NCI-H526 (cell line): ENCODE measurements at regions not wholly inside any gene's neighbourhood (a gene's known extent, or its start where the extent isn't known, plus 50 kb on each side); places are given as distances from the start of the nearest gene placed in this dataset.

Source experiments
- DNase-seq, 2 experiments: peaks; one replicate each; lab custom pipeline; 2025; lab: John Stamatoyannopoulos, UW

GRCh38 chr2:18503376-18504228 lies 56.9 kb downstream of the RDH14 start:
- no peak for DNase-seq

DNA sequence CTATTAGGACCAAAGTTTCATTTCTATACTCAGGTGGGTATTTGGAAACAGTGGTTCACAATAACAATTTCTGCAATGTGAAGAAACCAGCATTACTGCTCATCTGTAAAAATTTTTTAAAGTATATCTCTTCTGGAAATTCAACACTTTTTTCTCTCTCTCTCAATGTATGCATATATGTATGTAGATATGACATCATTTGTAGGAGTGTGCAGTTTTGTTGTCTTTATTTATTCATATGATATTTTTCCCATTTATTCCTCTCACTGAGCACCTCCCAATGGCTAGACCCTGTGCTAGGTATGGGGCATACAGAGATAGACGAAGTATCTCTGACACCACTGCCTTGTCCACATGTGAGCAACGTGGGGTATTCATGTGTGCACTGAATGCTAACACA lies 58.3 kb downstream of the RDH14 start:
- DNase-seq, result no peak

DNA sequence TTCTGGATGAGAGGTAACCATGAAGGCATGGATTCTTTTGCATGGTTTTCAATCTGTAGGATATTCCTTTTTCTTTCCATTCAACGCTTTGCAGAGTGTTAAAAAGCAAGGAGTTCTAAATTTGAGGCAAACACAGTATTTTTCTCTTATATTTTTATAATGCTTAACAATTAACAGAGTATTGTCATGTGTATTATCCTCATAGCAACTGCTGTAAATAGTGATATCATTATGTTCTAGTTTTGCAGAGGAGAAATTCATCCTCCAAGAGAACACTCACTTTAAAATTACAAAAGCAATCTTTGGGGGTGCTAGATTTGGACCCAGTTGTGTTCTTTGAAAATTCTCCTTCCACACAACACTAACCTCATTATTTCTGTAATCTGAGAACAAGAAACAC lies 58.7 kb downstream of the RDH14 start:
- no peak for DNase-seq

- no peak for DNase-seq
These were observed 59.3 kb downstream of the RDH14 start for GRCh38 chr2:18501156-18501555.

GRCh38 chr2:18500333-18500732 lies 60.1 kb downstream of the RDH14 start:
- no peak for DNase-seq

- peak in 1 of 2 experiments; percentile 2 for DNase-seq
These were observed 61.9 kb downstream of the RDH14 start for GRCh38 chr2:18498531-18498930.

DNA sequence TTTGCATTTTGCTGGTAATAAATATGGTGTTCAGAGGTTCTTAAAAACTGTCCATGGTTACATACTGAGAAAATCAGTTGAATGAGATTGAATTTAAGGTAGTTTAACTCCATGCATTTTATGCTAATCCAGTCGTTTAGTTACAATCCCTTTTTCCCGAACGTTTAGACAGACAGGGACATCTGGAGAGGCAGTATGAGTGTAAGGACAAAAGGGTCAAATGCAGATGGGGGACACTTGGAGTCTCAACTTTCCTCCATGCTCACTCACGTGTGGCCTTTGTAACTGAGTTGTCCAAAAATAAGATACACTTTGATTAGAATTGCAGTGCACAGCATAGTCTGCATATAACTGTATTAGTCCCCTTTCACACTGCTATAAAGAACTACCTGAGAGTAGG lies 63.9 kb downstream of the RDH14 start:
- no peak for DNase-seq

- DNase-seq, result no peak
These were observed 65.4 kb downstream of the RDH14 start for GRCh38 chr2:18495058-18495457.

- no peak for DNase-seq
These were observed 67.7 kb downstream of the RDH14 start for GRCh38 chr2:18492721-18493120.

DNA sequence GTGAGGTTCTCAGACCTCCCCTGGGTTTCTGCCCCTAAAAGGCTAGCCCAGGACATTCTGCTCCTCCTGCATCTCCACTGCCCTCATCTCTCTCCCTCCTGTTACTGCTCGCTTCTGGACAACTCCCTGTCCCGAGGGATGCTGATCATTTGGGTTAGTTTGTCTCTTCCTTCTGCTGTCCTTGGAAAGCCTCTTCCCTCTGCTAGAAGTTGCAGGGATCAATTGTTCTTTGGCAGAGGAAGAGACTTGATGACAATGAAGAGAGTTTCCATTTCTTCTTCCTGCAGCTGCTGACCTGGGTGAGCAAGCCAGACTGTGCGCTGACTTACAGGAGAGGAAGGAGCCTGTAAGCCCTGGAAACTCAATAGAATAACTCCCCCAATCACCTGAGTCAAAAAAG lies 68.9 kb downstream of the RDH14 start:
- no peak for DNase-seq

GRCh38 chr2:18490901-18491300 lies 69.6 kb downstream of the RDH14 start:
- no peak for DNase-seq

DNA sequence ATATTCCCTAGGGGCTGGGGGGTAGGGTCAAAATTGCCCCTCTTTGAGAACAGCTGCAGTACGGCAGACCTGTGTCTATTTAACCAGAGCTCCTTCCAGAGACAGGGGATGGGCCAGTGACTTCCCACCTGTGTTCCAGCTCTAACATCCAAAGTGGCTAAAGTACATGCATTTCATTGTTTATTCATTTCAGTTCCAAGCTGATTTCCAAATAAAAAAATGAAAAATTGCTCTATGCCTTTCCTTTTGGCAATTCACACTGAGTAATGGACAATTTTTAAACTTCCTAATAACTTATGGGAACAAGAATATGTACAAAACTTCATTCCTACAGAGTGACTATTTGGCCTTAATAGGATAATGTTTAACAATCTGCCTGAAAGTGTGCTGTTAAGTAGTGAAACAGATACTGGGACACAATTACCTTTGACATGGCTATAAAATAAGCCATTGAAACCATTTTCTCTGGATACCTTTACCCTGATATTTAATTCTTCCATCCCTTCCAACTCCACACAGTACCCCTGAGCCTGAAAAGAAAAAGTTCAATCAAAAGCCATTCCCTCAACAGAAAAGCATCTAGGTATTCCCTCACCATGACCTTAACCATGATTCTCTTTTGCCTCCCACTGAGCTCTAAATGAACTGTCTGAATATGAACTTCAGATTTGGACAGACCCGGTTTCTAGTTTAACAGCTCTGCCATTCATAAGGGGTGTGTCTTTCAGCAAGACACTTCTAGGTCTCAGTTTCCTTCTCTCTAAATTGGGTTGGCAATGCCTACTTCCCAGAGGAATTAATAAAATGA lies 73.1 kb downstream of the RDH14 start:
- DNase-seq, result no peak

DNA sequence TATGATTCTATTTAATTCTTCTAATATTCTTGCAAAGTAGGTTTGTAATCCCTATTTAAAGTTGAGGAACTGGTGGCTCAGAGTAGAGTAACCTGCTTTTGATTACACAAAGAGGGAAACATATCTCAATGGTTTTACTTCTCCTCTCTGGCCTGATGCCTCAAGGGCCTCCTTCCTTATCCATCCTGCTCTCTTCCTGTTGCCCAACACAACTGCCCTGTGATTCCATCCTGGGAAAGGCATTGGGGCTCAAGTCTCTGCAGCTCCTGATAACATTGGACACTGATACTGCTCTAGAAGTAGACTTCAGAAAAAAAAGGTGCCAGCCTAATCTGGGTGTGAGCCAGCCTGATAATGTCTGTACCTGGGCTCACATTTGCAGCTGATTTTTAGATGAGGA lies 75.8 kb downstream of the RDH14 start:
- no peak for DNase-seq

GRCh38 chr2:18483896-18484295 lies 76.6 kb downstream of the RDH14 start:
- no peak for DNase-seq

GRCh38 chr2:18482666-18483065 lies 77.8 kb downstream of the RDH14 start:
- DNase-seq, result no peak

DNA sequence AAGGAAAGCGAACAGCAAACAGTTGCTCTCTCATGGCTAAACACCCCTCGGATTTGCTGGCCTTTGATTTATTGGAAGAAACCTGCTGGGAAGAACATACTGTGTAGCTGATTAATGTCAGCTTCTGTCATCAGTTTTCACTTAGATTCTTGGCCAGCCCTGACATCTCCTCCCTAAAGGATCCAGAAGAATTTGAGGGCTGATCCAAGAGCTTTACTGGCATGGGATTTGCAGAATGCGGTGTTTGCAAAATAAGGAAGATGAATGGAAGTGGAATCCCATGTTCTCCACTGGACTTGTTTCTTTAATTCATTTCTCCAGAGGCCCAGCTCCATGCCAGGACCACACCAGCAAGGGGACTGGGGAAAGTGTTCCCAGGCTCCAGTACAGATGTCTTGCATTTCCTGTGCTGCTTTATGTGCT lies 80.5 kb downstream of the RDH14 start:
- DNase-seq, result no peak

DNA sequence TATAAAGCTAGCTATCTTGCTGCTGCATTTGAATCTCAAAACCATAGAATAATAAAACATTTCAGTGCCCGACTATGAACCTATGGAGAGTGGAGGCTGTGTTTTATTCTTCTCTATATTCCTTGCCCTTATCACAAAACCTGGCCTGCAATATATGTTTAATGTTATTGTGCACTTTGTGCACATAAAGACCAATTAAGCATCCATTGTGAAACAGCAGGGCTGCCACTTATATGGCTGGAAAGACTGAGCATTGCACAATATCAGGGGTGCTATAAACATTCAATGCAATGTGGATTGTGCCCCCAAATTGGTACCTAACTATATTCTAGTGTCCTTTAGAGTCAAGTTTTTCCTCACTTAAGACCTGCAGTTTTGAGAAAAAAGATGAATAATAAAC lies 83.2 kb downstream of the RDH14 start:
- DNase-seq, result no peak

- DNase-seq, result no peak
These were observed 84.0 kb downstream of the RDH14 start for GRCh38 chr2:18476484-18476883.

GRCh38 chr2:18475884-18476283 lies 84.6 kb downstream of the RDH14 start:
- DNase-seq, result no peak

- no peak for DNase-seq
These were observed 85.8 kb downstream of the RDH14 start for GRCh38 chr2:18474700-18475099.

DNA sequence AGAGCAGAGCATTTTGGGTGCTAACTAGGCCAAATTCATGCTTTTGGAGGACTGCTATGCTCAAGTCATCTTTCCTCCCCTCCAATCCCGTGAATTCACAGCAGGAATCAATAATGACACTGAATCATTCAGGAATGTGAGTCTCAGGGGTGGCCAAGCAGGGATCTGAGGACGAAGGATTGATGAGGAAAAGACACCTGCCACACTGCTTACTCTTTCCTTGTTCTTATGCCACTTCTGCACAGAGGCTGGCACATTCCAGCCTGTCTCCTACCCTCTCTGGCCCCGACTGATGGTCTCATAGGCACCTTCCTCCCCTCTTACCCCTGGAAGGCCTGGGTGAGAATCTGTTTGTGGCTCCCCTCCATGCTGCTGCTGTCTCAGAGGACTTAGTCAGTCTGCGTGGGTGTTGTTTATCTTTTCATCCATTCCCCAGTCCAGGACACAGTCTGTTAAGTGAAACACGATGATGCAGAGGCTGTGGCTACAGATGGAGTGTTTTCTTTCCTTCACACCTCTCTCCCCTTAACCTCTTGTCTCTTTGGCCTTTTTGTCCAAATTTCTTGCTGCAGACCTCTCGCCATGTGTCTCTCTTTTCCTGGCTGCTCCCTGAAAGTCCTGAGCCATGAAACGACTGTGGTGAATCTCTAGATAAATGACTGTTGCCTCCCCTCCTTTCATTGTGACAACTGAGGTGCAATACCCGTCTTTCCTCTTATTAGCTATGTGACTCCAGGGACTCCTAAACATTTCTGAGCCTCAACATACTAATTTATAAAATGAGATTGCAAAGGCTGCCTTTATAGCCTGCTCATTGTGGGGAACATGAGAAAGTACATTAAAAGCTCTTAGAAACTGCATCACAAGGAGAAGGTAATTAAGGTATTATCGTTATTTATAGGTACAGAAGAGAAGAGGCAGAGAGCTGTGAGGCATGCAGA lies 86.9 kb downstream of the RDH14 start:
- no peak for DNase-seq

DNA sequence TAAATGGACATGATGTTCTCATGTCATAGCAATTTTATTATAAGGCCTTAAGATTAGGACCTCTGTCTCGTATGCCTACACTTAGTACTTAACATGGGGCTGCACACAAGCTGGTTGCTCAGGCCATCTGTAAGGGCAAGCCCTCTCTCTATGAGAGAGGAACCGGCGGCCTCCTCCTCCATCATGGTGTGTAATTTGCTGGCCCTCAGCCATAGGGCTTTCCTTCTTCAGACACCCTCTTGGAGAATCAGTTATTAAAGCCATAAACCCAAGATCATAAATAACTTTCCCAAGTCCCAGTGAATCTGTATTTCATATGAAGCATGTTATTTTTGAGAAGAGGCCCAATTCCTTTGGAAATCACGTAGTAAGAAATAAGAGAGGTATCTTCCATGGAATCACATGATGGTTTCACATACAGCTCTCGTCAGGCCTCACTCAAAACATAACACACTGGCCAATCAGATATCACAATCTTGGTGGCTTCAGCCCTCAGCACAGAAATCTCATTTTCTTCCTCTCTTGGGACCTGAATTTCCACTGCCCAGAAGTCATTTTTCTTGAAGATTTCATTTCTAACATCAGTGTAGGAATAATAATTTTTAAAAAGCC lies 92.6 kb downstream of the RDH14 start:
- no peak for DNase-seq
